Myocyte (in vitro differentiated cells): ENCODE measurements at regions not wholly inside any gene's neighbourhood (a gene's known extent, or its start where the extent isn't known, plus 50 kb on each side); places are given as distances from the start of the nearest gene placed in this dataset.

Source experiments
- DNase-seq: peaks from one replicate; pipeline ENCODE4 v3.0.0-alpha.2; 2012; ENCODE audit warnings: low read depth

DNA sequence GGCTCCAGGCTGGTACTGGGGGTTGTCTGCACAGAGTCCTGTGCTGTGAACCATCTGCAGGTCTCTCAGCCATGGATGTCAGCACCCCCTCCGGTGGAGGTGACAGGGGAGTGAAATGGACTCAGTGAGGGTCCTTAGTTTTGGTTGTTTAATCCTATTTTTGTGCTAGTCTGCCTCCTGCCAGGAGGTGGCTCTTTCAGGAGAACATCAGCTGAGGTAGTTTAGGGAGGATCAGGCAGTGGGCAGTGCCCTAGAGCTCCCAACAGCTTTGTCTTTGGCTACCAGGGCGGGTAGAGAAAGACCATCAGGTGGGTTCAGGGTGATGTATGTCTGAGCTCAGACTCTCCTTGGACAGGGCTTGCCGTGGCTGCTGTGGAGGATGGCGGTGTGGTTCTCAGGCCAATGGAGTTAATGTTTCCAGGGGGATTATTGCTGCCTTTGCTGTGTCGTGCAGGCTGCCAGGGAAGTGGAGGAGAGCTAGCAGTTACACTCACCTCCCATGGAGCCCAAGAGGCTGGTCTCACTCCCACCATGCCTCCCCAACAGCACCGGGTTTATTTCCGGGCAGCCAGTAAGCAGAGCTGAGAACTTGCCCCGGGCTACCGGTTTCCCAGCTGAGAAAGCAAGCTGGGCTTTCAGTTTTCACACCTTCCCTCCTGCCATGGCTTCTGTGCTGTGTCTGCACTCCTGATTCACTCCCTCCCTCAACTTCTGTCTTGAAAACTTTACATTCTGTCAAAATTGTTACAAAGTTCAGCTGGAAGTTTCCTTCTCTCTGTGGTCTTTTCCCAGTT lies 563.4 kb downstream of the XIRP2 start:
- no peak for DNase-seq

DNA sequence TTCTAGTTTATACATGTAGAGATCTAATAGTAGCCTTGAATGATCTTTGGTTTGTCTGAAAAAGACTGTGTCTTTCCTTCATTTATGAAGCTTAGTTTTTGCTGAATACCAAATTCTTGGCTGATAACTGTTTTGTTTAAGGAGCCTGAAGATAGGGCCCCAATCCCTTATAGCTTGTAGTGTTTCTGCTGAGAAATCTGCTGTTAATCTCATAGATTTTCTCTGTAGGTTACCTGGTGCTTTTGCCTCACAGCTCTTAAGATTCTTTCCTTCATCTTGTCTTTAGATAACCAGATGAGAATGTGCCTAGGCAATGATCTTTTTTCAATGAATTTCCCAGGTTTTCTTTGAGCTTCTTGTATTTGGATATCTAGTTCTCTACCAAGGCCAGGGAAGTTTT lies 562.1 kb downstream of the XIRP2 start:
- no peak for DNase-seq

DNA sequence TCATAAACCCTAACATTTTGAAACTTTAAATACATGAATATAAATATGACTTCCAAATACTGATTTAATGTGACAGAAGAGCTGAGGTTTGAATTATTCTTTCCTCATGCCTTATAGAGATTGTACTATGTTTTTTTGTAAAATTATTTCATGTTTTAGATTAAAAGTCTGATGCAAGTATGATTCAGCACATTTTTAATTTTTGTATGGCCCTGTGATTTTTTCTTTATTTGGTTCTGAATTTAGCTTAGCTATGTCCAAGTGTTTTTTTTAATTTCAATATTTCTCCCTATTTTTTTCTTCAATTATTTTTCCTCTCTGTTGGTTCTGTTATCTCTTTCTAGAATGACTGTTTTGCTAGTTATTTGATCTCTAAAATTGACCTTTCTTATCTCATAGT lies 552.1 kb downstream of the XIRP2 start:
- DNase-seq = no peak

DNA sequence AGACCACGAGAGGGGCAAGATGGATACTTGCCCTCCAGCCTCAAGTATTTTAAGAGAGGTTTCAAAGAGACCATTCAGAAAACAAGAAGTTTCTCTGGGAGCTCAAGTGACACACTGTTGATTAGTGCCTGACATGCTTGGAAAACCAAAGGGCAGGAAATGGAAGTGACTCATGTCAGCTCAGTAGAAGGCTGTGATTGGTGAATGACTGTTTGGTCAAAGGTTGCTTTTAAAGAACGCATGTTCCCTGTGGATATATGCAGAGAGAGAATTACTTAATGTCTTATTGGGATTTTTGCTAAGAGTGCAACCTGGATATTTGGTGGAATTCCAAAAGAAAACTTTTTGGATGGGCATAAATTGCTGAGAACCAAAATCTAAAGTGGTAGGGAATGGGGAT lies 549.9 kb downstream of the XIRP2 start:
- DNase-seq = no peak

- no peak for DNase-seq
Measured at GRCh38 chr2:167431949-167432348, 543.7 kb downstream of the XIRP2 start.

DNA sequence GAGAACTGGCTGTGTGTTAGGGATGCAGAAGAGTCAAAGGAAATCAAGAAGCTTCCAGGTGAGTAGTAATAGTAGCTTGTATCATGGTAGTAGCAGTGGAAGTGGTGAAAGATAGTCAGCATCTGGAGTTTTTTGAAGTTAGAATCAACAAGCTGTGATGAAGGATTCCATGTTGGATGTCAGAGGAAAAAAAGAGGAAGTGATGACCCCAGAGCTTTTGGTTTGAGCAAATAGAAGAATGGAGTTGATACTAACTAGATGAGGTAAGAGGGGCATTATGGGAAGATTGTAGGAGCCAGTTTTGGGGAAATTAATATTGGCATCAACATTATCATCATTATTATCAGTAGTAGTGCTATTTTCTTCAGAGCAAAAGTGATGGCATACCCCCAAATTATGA lies 542.2 kb downstream of the XIRP2 start:
- no peak for DNase-seq

DNA sequence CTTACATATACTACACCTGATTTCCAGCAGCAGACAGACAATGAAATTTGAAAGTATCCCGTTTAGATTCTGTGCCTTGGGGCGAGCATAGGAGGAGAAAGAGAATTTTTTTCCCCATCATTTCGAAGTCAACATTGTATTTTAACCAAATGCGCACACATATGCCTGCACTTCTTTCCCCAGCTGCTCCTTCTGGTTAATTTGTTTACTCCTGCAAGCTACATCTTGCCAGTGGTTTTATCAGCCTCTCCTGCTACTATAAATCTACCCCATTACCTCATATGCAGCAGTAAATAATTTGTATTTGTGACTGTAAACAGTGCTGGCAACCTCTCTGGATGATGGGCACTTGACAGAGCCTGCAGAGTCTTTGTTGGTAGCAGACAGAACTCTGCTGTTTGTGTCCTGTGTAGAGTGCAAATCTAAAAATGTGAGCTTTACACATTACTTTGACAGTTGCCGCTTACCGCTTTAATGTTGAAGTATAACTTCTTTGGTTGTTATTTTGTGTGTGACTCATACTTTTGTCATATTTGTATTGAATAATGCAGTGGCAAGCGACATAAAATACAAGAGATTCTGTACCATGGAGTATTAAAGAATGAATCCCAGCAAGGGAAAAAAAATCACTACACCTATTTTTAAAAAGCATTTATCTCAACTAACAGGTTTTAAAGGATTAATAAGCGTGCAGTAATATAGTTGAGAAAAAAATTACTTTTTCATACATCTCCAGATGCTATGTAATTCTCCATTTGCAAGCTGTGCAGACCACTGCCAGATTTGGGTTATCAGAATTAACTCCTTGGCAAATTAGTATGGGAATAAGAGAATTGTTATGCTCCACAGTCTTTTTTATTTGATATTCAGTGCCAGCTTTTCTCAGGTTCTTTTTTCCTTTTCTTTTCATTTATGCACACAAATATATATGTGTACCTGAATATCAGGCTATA lies 536.8 kb downstream of the XIRP2 start:
- no peak for DNase-seq

DNA sequence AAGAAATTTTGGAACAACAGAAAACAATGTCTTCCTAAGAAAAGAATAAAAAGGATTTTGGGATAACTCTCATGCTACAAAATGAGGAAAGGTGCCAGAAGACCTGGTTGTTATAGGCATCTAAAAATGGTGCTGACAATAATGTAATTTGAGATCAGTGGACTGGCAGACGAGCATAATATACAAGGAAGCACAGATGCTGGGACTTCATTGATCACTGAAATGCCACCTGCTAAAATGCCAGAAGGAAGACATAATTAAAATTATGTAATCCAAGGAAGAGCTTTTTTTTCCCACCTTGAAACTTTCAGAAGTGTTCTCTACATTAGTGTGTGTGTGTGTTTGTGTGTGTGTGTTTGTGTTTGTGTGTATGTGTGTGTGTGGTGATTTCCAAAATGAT lies 535.9 kb downstream of the XIRP2 start:
- no peak for DNase-seq

DNA sequence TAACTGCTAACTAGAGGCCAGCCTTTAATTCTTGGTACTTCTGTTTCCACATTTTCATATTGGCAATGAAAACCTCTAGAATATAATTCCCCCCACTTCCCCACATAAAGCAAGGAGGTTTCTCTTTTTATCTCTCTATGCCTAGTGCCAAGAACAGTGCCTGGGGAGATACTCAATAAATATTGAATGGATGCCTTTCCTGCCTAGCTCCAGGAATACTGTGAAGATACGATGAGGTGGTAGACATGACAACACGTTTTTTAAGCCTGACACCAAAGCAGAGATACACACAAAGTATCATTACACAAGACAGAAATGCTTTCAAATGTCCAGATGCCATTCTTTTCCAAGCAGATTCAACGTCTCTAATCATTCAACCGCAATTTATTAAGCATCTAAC lies 535.5 kb downstream of the XIRP2 start:
- DNase-seq = no peak

DNA sequence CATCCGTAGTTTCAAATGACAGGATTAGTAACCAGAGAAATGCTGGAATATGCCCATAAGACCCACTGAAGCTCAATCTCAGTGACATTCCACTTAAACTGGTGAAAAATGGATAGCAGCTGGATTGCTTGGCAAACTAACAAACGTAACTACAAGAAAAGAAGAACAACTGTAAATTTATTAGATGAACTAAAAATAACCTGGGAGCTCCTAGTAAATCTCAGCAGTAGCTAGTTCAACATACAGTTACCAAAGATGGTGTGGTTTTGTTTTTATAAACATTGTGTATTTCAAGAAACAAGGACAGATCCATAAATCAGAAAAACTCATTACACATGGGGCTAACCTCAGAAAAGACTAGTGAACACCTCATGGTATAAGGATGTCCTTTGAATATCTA lies 531.9 kb downstream of the XIRP2 start:
- DNase-seq = peak; percentile 0

DNA sequence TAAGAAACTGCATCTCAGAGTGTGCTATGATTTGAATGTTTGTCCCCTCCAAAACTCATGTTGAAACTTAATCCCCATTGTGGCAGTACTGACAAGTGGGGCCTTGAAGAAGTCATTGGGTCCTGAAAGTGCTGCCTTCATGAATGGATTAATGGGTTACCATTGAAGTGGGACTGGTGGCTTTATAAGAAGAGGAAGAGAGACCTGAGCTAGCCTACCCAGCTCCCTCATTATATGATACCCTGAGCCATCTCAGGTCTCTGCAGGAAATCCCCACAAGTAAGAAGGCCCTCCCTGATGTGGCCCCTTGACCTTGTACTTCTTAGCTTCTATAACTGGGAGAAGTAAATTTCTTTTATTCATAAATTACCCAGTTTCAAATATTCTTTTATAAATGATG lies 526.8 kb downstream of the XIRP2 start:
- DNase-seq = no peak

- no peak for DNase-seq
Measured at GRCh38 chr2:167411367-167411766, 523.1 kb downstream of the XIRP2 start.

GRCh38 chr2:167406558-167406957 lies 518.3 kb downstream of the XIRP2 start:
- no peak for DNase-seq

DNA sequence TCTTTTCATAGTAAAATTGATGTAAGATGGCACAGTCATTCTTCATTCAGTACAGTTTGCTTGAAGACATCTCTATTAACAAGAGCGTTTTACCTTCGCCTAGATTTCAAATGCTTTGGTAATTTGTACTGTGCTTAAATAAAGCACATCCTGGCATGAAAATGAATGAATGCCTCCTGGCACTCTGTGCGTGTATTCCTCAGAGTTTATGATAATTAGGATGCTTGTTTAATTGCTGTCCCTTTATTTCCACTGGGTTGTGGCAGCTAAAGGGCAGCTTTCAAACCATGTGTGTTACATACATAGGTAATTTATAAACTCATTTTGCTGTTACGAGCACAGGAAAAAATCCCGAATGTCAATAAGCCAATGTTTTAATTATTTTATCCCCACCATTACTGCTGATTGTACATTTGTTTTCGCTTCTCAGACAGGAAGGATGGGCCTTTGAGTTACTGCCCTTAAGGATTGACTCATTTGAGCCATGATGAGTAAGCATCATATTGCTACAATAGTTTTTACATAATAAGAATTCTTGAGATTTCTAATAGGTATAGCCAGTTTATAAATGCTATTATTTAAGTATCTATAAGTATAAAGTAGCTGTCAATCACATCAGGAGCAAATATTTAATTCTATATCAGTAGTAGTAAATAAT lies 516.5 kb downstream of the XIRP2 start:
- DNase-seq = no peak

GRCh38 chr2:167401309-167401708 lies 513.0 kb downstream of the XIRP2 start:
- no peak for DNase-seq

DNA sequence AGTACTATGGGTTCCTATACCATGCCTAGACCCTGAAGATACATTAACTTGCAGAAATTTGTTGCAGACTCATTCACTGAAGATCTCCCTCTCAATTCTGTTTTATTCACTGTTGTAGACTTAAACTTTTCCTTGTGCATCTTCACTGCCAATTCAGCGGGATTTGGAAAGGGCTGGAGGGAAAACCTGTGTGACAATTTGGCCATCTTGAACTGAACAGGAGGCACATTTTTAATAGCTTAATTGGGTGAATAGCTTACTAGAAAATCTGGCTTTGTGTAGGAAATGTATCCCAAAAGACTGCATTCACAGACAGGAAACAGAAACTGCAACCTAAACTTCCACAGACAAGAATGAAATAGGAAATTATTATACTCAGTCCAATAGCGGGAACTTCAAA lies 512.3 kb downstream of the XIRP2 start:
- no peak for DNase-seq

DNA sequence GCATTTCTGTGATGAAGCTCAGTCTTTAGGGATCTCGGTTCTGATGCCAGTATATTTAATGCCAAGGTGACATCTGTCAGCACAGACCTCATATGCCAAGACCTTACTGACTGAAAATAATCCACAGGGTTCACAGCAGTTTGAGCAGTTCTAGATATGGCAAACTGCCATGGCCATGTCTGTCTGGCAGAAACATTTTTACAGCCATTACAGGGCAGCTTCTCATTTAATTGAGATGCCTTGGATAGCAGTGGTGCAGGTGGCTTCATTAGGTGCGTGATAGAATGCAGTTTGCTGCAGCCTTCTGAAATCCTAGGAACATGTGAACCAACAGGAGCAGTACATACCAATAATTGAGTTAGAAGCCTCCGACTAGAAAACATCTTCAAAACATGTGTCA lies 510.6 kb downstream of the XIRP2 start:
- no peak for DNase-seq

- DNase-seq = no peak
Measured at GRCh38 chr2:167388901-167389300, 500.6 kb downstream of the XIRP2 start.

GRCh38 chr2:167388497-167388896 lies 500.2 kb downstream of the XIRP2 start:
- no peak for DNase-seq

DNA sequence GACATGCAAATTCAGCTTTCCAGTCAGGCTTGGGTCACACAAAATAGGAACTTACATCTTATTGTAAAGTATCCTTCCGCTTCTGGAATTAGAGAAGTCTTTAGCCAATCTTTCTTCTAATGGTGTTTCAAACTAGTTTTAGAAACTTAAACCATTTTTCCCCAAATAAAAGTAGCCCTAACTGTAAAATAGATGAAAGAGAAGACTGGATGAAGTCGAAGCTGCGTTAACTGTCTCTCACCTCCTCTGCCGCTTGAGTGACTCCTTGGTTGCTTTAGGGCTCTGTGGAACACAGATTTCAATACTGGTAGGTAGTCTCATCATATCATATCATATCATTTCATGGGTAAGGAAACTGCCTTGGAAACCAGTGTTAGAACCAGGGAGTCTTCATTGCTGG lies 498.4 kb downstream of the XIRP2 start:
- DNase-seq = no peak

DNA sequence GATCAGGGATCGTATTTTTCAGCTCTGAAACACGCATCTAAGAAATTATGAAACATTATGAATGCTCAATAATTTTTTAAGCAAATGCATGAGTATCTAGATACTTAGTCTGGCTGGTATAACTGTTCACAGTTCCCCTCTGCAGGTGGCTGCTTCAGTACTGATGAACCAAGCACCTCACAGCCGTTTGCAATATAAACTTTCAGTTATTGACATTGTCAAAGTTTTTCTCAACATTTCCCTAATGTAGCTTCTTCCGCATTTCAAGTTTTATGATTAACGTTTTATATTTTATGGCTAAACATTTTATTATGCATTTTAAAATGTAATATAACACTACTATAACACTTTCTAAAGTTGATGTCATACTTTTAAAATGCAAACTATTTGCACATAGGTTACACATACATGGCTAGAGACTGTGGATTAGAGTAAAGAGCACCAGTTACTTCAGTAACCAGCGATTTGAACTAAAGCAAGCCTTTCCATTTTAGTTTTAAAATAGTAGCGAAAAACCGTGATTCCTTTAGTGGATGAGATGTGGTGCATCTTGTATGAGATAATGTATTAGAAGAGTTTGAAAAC lies 495.4 kb downstream of the XIRP2 start:
- no peak for DNase-seq

DNA sequence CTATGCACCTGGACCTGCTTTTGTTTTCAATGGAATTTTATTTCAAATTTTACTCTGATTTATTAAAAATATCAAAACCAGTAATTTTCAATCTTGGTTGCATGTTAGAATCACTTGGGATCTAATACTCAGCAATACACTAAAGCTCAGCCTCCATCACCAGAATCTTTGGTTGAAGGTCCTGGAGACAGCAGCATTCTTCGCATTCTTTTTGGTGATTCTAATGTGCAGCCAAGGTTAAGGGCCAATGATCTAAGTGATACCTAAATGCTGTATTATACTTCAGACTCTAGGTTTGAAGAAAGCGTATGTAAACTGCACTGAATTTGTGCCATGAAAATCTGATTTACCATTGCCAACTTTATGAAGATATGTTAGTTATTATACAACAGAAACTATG lies 493.1 kb downstream of the XIRP2 start:
- DNase-seq = no peak
